HEK293 (cell line): ENCODE measurements at regions not wholly inside any gene's neighbourhood (a gene's known extent, or its start where the extent isn't known, plus 50 kb on each side); places are given as distances from the start of the nearest gene placed in this dataset.

ENCODE experiments used
- CTCF ChIA-PET: fragments of 350-600 bp; formaldehyde crosslinking; extraction: SDS; loops from one replicate; lab custom pipeline; 2021; ENCODE audit warnings: antibody characterized with exemption; lab: Yijun Ruan, JAX
- POLR2A ChIA-PET: fragments of 300-600 bp; formaldehyde crosslinking; extraction: SDS; loops from one replicate; lab custom pipeline; 2020; ENCODE audit warnings: antibody characterized with exemption, inconsistent platforms; lab: Yijun Ruan, JAX
- H3K27ac ChIP-seq: fragments of 200-500 bp; sonication (Bioruptor generic); 2 replicates; pipeline ENCODE4 v1.5.1; 2014; ENCODE audit warnings: low read depth, low read length, control low read depth, inconsistent platforms; ENCODE audit errors: extremely low read depth
- H3K36me3 ChIP-seq, 2 experiments: fragments of 200-500 bp in 1 of 2; sonication (Bioruptor generic) in 1 of 2; 1 replicate in 1 of 2; 2 replicates in 1 of 2; pipeline ENCODE4 v1.5.1; 2014 to 2017; ENCODE audit warnings: inconsistent platforms in 2 of 2, low read length in 2 of 2; ENCODE audit not compliant: control insufficient read depth in 2 of 2, insufficient read depth in 1 of 2
- H3K4me1 ChIP-seq: fragments of 200-500 bp; sonication (Bioruptor generic); 2 replicates; pipeline ENCODE4 v1.5.1; 2014; ENCODE audit warnings: mild to moderate bottlenecking, low read length, inconsistent platforms; ENCODE audit not compliant: control insufficient read depth, insufficient read depth
- H3K4me3 ChIP-seq: 2 replicates; pipeline ENCODE4 v1.5.1; 2011; ENCODE audit warnings: low read depth, mild to moderate bottlenecking, control low read depth, low read length, moderate library complexity
- H3K9me3 ChIP-seq: fragments of 200-500 bp; sonication (Bioruptor generic); 2 replicates; pipeline ENCODE4 v1.5.1; 2014; ENCODE audit warnings: low read depth, low read length, inconsistent platforms; ENCODE audit not compliant: control insufficient read depth, insufficient read depth
- BCL11A ChIP-seq: fragments of 450-650 bp; formaldehyde crosslinking; IDR thresholded peaks from 2 replicates; pipeline ENCODE4 v1.5.1; 2016; ENCODE audit warnings: low read depth, missing biosample characterization, missing genetic modification characterization
- GLIS2 ChIP-seq: fragments of 450-650 bp; formaldehyde crosslinking; IDR thresholded peaks from 2 replicates; pipeline ENCODE4 v1.5.1; 2016; ENCODE audit warnings: missing biosample characterization, missing genetic modification characterization
- OVOL3 ChIP-seq: fragments of 450-650 bp; formaldehyde crosslinking; IDR thresholded peaks from 2 replicates; pipeline ENCODE4 v1.5.1; 2016; ENCODE audit warnings: missing biosample characterization, missing genetic modification characterization
- PRDM1 ChIP-seq: fragments of 450-650 bp; formaldehyde crosslinking; IDR thresholded peaks from 2 replicates; pipeline ENCODE4; 2016; ENCODE audit warnings: missing biosample characterization, missing genetic modification characterization
- TCF7L2 ChIP-seq: IDR thresholded peaks from 2 replicates; pipeline ENCODE4 v1.6.1; 2011; ENCODE audit warnings: low read depth, mild to moderate bottlenecking, inconsistent platforms, low read length, moderate library complexity, borderline replicate concordance
- ZFP3 ChIP-seq: fragments of 450-650 bp; formaldehyde crosslinking; IDR thresholded peaks from 2 replicates; pipeline ENCODE4 v1.5.1; 2016; ENCODE audit warnings: low read depth, missing biosample characterization, missing genetic modification characterization
- ZFP37 ChIP-seq: fragments of 450-650 bp; formaldehyde crosslinking; IDR thresholded peaks from 2 replicates; pipeline ENCODE4 v1.5.1; 2016; ENCODE audit warnings: missing biosample characterization, missing genetic modification characterization
- ZNF138 ChIP-seq: fragments of 450-650 bp; formaldehyde crosslinking; IDR thresholded peaks from 2 replicates; pipeline ENCODE4 v1.5.1; 2016; ENCODE audit warnings: missing biosample characterization, missing genetic modification characterization, borderline replicate concordance
- ZNF24 ChIP-seq: fragments of 450-650 bp; formaldehyde crosslinking; IDR thresholded peaks from 2 replicates; pipeline ENCODE4 v1.5.1; 2016; ENCODE audit warnings: missing biosample characterization, missing genetic modification characterization
- ZNF311 ChIP-seq: fragments of 450-650 bp; formaldehyde crosslinking; IDR thresholded peaks from 2 replicates; pipeline ENCODE4 v1.5.1; 2017; ENCODE audit warnings: missing biosample characterization, missing genetic modification characterization, borderline replicate concordance
- ZNF416 ChIP-seq: fragments of 450-650 bp; formaldehyde crosslinking; IDR thresholded peaks from 2 replicates; pipeline ENCODE4 v1.5.1; 2016; ENCODE audit warnings: missing biosample characterization, missing genetic modification characterization
- ZNF433 ChIP-seq: fragments of 450-650 bp; formaldehyde crosslinking; IDR thresholded peaks from 2 replicates; pipeline ENCODE4 v1.5.1; 2016; ENCODE audit warnings: missing biosample characterization, missing genetic modification characterization, low read depth
- ZNF48 ChIP-seq: fragments of 450-650 bp; formaldehyde crosslinking; IDR thresholded peaks from 2 replicates; pipeline ENCODE4 v1.5.1; 2016; ENCODE audit warnings: missing biosample characterization, missing genetic modification characterization
- ZNF501 ChIP-seq: fragments of 450-650 bp; formaldehyde crosslinking; IDR thresholded peaks from 2 replicates; pipeline ENCODE4 v1.5.1; 2016; ENCODE audit warnings: missing biosample characterization, missing genetic modification characterization
- ZNF549 ChIP-seq: fragments of 450-650 bp; IDR thresholded peaks from 2 replicates; pipeline ENCODE4 v1.5.1; 2018; ENCODE audit warnings: missing biosample characterization, missing genetic modification characterization, mild to moderate bottlenecking, inconsistent platforms, moderate library complexity
- ZNF558 ChIP-seq: fragments of 450-650 bp; formaldehyde crosslinking; IDR thresholded peaks from 2 replicates; pipeline ENCODE4 v1.5.1; 2016; ENCODE audit warnings: missing biosample characterization, missing genetic modification characterization
- ZNF624 ChIP-seq: fragments of 450-650 bp; formaldehyde crosslinking; IDR thresholded peaks from 2 replicates; pipeline ENCODE4 v1.5.1; 2017; ENCODE audit warnings: missing biosample characterization, missing genetic modification characterization
- ZSCAN16 ChIP-seq: fragments of 450-650 bp; formaldehyde crosslinking; IDR thresholded peaks from 2 replicates; pipeline ENCODE4 v1.5.1; 2016; ENCODE audit warnings: missing biosample characterization, missing genetic modification characterization
- TF ChIP-seq, protein P1 (sequence below): fragments of 450-650 bp; formaldehyde crosslinking; IDR thresholded peaks from 2 replicates; pipeline ENCODE4 v1.5.1; 2016; ENCODE audit warnings: missing biosample characterization, missing genetic modification characterization
- TF ChIP-seq, protein P2 (sequence below): fragments of 450-650 bp; formaldehyde crosslinking; IDR thresholded peaks from 2 replicates; pipeline ENCODE4 v1.5.1; 2017; ENCODE audit warnings: missing biosample characterization, missing genetic modification characterization
- TF ChIP-seq, protein P3 (sequence below): fragments of 450-650 bp; formaldehyde crosslinking; IDR thresholded peaks from 2 replicates; pipeline ENCODE4 v1.5.1; 2016; ENCODE audit warnings: missing biosample characterization, missing genetic modification characterization, borderline replicate concordance

DNA sequence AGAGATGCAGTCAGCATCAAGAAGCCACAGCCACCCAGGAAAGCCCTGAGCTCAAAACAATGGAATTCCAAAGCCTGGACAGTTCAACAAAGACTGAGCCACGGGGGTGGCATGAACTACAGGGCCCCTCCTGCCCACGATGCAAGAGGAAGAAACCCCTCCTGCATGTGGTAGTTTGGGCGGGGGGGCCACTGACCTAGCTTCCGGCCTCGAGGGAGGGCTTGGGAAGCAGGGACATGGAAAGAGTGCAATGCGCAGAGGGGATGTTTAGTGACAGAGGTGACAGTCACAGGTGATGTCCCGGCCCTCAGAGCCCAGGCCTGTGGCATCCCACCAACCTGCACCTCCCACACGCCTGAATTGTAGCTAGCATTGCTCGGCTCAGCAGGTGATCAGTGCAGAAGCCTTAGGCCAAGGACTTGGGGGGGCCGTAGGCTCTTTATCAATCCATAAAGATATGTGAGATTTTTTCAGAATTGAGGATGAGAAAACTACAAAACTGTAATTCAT lies 318.8 kb downstream of the TEX29 start:
- no peaks in the 10 kb centered on the region for H3K9me3 ChIP-seq
- no peak for TF ChIP-seq ZNF48 (tag by site-specific recombination)
- CTCF ChIA-PET = interaction anchor here (1.1 kb wide), 1 partner anchor 165 kb away, joined by 3 read pairs; no protein-coding TSS in a partner anchor
- POLR2A ChIA-PET = no interaction called here
- no peak overlapping the region for H3K27ac ChIP-seq
- no peaks in the 10 kb centered on the region for H3K36me3 ChIP-seq
- no peak overlapping the region for H3K4me3 ChIP-seq
- H3K4me1 ChIP-seq = no peaks in the 10 kb centered on the region

DNA sequence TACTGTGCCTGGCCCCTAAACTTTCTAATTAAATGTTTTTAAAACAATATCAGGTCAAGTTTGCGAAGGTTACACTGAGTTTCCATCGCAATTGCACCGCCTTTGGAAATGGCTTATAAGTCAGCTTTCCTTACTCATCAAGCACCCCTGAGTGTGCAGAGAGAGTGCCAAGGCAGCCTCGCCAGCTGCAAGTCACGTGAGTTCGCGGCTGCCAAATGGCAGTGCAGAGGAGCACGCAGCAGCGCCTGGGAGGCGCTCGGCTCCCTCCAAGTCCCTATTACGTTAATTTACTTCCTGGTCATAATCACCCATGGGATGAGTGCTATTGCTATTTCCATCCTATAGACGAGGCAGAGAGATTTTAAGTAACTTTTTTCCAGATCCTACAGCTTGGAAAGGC lies 319.6 kb downstream of the TEX29 start:
- H3K4me1 ChIP-seq = no peaks in the 10 kb centered on the region
- H3K36me3 ChIP-seq = no peaks in the 10 kb centered on the region
- ChIA-PET CTCF (no interaction called here), POLR2A (no interaction called here)
- H3K4me3 ChIP-seq = no peak overlapping the region
- no peak overlapping the region for H3K27ac ChIP-seq
- TF ChIP-seq ZNF501 = no peak
- no peak for TF ChIP-seq TCF7L2
- no peak for TF ChIP-seq ZNF138
- TF ChIP-seq ZNF558 (tag by site-specific recombination) = no peak
- TF ChIP-seq ZNF624 = no peak
- TF ChIP-seq, protein P1, sequence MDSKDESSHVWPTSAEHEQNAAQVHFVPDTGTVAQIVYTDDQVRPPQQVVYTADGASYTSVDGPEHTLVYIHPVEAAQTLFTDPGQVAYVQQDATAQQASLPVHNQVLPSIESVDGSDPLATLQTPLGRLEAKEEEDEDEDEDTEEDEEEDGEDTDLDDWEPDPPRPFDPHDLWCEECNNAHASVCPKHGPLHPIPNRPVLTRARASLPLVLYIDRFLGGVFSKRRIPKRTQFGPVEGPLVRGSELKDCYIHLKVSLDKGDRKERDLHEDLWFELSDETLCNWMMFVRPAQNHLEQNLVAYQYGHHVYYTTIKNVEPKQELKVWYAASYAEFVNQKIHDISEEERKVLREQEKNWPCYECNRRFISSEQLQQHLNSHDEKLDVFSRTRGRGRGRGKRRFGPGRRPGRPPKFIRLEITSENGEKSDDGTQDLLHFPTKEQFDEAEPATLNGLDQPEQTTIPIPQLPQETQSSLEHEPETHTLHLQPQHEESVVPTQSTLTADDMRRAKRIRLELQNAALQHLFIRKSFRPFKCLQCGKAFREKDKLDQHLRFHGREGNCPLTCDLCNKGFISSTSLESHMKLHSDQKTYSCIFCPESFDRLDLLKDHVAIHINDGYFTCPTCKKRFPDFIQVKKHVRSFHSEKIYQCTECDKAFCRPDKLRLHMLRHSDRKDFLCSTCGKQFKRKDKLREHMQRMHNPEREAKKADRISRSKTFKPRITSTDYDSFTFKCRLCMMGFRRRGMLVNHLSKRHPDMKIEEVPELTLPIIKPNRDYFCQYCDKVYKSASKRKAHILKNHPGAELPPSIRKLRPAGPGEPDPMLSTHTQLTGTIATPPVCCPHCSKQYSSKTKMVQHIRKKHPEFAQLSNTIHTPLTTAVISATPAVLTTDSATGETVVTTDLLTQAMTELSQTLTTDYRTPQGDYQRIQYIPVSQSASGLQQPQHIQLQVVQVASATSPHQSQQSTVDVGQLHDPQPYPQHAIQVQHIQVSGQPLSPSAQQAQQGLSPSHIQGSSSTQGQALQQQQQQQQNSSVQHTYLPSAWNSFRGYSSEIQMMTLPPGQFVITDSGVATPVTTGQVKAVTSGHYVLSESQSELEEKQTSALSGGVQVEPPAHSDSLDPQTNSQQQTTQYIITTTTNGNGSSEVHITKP (tag by site-specific recombination) = no peak
- no peak for TF ChIP-seq ZNF48 (tag by site-specific recombination)
- H3K9me3 ChIP-seq = no peaks in the 10 kb centered on the region

DNA sequence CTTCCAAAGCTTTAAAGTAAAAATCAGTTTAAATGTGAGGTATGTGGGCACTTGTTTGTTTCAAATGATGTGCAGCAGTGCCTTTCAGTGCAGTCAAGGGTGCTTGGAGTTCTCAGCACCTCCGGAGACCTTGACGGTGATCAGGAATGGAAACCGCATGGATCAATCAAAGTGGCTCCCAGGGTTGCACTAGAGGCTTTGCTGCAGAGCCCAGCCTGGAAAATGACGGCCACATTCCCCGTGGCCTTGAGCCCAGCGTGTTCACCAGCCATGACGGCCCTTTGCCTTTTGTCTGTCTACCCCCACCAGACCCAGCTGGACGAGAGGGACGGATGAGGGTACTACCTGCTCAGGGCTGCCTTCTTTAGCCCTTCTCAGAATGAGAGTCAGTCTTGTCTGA lies 320.0 kb downstream of the TEX29 start:
- ChIA-PET CTCF (no interaction called here), POLR2A (no interaction called here)
- TF ChIP-seq BCL11A (tag by site-specific recombination) = no peak
- no peak for TF ChIP-seq ZNF549
- Histone ChIP-seq H3K36me3 (no peaks in the 10 kb centered on the region), H3K4me3 (no peak overlapping the region), H3K27ac (no peak overlapping the region), H3K9me3 (no peaks in the 10 kb centered on the region), H3K4me1 (no peaks in the 10 kb centered on the region)

DNA sequence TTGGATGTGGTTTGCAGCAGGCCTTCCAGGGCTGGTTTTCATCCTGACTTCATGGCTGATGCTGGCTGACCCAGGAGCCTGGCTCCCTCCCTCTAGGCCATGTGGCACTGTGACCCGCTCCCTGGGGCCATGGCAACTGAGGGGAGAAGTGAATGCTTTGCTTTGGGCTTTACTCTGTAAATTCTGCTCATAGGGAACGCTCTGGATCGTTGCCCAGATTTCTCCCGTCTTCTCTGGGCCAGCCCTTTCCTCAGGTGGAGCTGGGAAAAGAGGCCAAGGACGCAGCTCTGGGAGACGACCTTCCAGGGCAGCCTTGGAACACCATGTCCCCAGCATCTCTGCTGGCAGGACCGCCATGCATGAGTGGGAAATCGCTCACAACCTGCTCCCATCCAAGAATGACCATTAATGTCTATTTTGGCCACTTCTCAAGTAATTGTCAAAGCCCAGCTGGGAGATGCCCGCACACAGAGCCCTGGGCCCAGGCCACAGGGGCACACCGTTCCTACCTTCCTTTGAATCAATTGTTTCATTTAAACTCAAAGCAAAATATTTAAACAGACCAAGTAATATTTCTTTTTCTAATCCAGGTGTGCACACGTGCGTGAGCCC lies 321.8 kb downstream of the TEX29 start:
- POLR2A ChIA-PET = no interaction called here
- Histone ChIP-seq H3K4me1 (no peaks in the 10 kb centered on the region), H3K27ac (no peak overlapping the region), H3K4me3 (no peak overlapping the region), H3K9me3 (no peaks in the 10 kb centered on the region), H3K36me3 (no peaks in the 10 kb centered on the region)
- TF ChIP-seq ZSCAN16 (tag by site-specific recombination) (no peak), ZFP37 (tag by site-specific recombination) (no peak), ZNF24 (no peak), ZNF433 (tag by site-specific recombination) (no peak), PRDM1 (tag by site-specific recombination) (no peak), GLIS2 (tag by site-specific recombination) (no peak), ZNF416 (tag by site-specific recombination) (no peak), OVOL3 (tag by site-specific recombination) (no peak), ZFP3 (tag by site-specific recombination) (no peak), ZNF311 (tag by site-specific recombination) (no peak)
- TF ChIP-seq, protein P2, sequence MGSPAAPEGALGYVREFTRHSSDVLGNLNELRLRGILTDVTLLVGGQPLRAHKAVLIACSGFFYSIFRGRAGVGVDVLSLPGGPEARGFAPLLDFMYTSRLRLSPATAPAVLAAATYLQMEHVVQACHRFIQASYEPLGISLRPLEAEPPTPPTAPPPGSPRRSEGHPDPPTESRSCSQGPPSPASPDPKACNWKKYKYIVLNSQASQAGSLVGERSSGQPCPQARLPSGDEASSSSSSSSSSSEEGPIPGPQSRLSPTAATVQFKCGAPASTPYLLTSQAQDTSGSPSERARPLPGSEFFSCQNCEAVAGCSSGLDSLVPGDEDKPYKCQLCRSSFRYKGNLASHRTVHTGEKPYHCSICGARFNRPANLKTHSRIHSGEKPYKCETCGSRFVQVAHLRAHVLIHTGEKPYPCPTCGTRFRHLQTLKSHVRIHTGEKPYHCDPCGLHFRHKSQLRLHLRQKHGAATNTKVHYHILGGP = no peak
- TF ChIP-seq, protein P3, sequence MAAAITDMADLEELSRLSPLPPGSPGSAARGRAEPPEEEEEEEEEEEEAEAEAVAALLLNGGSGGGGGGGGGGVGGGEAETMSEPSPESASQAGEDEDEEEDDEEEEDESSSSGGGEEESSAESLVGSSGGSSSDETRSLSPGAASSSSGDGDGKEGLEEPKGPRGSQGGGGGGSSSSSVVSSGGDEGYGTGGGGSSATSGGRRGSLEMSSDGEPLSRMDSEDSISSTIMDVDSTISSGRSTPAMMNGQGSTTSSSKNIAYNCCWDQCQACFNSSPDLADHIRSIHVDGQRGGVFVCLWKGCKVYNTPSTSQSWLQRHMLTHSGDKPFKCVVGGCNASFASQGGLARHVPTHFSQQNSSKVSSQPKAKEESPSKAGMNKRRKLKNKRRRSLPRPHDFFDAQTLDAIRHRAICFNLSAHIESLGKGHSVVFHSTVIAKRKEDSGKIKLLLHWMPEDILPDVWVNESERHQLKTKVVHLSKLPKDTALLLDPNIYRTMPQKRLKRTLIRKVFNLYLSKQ (tag by site-specific recombination) = no peak
- CTCF ChIA-PET = no interaction called here
